AG09309 (cell line): ENCODE measurements at regions not wholly inside any gene's neighbourhood (a gene's known extent, or its start where the extent isn't known, plus 50 kb on each side); places are given as distances from the start of the nearest gene placed in this dataset.

Experiments used
- DNase-seq: peaks from one replicate; pipeline ENCODE4 v3.0.0-alpha.2; 2010; ENCODE audit warnings: low read depth
- H3K4me3 ChIP-seq: 2 replicates; pipeline ENCODE4 v1.5.1; 2011; ENCODE audit warnings: mild to moderate bottlenecking, low read depth, low read length, moderate library complexity; ENCODE audit not compliant: control insufficient read depth
- TF ChIP-seq, protein P1 (sequence below): IDR thresholded peaks from 2 replicates; pipeline ENCODE4 v1.5.1; 2011; ENCODE audit warnings: mild to moderate bottlenecking, low read depth, low read length, inconsistent platforms; ENCODE audit not compliant: insufficient read depth, control insufficient read depth; ENCODE audit errors: missing control alignments

DNA sequence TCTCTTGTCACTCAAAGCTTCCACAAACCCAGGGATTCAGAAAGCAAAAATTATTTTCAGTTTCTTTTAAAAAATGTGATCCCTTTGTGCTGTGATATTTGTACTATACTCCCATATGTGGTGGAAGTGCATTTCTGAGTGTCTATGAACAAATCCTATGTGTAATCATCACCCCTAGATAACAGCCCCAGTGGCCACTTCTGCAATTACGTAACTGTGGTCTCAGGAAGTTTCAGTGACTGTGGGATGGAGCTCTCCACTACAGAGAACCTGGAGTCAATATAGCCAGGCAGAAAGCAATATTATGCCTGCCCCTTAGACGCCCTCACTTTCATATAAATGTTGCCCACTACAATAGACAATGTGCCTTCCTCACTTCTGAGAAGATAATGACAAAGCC is 1101.7 kb upstream of the GHITM start:
- DNase-seq: no peak
- TF ChIP-seq, protein P1, sequence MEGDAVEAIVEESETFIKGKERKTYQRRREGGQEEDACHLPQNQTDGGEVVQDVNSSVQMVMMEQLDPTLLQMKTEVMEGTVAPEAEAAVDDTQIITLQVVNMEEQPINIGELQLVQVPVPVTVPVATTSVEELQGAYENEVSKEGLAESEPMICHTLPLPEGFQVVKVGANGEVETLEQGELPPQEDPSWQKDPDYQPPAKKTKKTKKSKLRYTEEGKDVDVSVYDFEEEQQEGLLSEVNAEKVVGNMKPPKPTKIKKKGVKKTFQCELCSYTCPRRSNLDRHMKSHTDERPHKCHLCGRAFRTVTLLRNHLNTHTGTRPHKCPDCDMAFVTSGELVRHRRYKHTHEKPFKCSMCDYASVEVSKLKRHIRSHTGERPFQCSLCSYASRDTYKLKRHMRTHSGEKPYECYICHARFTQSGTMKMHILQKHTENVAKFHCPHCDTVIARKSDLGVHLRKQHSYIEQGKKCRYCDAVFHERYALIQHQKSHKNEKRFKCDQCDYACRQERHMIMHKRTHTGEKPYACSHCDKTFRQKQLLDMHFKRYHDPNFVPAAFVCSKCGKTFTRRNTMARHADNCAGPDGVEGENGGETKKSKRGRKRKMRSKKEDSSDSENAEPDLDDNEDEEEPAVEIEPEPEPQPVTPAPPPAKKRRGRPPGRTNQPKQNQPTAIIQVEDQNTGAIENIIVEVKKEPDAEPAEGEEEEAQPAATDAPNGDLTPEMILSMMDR: no peak
- no peak overlapping the region for H3K4me3 ChIP-seq

DNA sequence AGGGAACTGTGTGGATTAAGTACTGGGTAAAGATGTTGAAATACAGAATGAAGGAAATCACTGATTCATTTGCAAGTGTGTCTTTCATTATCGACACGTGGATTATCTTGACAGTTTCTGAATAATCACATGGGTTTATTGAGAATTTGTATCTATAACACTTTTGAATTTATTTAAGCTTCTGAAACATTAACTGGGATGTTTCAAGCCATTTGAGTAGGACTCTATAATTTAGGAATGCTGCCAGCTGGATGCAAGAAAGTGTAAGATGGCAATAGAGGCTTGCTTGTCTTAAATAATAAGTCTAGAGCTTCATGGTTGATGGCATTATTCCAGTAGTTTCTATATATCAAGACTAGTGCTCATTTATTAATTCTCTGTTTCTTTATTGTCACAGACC is 1100.7 kb upstream of the GHITM start:
- H3K4me3 ChIP-seq: no peak overlapping the region
- DNase-seq: no peak
- TF ChIP-seq, protein P1: no peak

DNA sequence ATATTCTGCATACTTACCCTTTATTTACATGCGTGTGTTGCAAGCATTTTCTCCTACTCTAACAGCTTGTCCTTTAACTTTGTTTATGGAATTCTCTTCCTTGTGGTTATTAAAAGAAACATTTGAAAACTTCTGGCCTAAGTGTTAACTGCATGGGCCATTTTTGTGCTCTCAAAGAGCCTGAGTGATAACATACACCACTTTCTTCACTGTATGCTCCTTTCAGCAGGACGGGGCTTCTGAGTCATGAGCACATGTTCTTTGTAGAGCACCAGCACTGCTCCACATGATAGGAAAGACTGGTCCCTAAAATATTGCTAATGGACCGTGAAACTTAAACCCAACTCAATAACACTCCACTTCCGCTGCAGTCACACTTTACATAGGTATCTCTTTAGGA is 1093.6 kb upstream of the GHITM start:
- no peak for DNase-seq
- TF ChIP-seq, protein P1: no peak

DNA sequence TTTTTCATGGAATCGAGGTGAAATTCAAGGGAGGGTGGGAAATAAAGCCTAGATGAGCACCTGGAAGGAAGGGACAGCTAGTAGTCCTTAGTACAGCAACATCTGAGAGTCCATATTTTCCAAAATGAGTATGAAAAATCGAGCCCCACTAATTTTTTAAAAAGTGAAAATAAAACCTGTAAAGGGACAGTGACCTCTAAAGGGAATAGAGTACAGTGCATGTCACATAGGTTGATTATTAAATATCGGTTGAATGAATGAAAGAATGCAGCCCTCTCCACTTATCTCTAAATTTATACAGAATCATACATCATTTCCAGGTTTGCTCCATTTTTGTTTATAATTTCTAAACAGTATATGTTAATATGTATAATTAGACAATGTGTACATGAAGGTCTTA is 1088.5 kb upstream of the GHITM start:
- DNase-seq: no peak
- H3K4me3 ChIP-seq: no peak overlapping the region
- TF ChIP-seq, protein P1: no peak

More for the DNA sequence above, 1093.6 kb upstream of the GHITM start:
- H3K4me3 ChIP-seq: no peak overlapping the region

DNA sequence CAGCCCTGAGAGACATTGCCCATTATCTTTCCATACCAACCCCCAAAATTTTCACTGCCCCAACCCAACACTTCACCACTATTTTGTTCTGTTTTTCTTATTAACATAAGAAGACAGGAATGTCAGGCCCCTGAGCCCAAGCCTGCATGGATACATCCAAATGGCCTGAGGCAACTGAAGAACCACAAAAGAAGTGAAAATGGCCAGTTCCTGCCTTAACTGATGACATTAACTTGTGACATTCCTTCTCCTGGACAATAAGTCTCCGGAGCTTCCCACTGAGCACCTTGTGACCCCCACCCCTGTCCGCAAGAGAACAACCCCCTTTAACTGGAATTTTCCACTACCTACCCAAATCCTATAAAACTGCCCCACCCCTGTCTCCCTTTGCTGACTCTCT is 1076.4 kb upstream of the GHITM start:
- TF ChIP-seq, protein P1: no peak
- no peak overlapping the region for H3K4me3 ChIP-seq
- no peak for DNase-seq

DNA sequence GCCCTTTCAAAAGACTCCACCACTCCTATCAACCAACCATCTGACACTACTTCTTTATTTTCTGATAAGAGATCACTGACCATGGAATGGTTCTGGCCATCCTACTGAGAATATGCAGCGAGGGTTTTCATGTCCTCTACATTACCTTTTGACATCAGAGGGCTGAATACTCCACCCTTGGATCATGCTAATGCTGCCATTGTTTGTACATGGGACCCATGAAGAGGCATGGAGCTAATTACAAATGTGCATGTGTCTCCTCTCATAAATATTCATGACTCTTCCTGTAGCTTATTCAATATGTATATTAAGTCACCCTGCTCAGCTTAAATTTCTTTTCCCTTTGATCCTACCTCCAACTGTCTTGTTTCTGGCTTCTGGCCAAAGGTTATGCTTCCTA is 1065.8 kb upstream of the GHITM start:
- DNase-seq: no peak
- TF ChIP-seq, protein P1: no peak
- no peak overlapping the region for H3K4me3 ChIP-seq
